ENCODE measurements at regions not wholly inside any gene's neighbourhood (a gene's known extent, or its start where the extent isn't known, plus 50 kb on each side); places are given as distances from the start of the nearest gene placed in this dataset.

DNA sequence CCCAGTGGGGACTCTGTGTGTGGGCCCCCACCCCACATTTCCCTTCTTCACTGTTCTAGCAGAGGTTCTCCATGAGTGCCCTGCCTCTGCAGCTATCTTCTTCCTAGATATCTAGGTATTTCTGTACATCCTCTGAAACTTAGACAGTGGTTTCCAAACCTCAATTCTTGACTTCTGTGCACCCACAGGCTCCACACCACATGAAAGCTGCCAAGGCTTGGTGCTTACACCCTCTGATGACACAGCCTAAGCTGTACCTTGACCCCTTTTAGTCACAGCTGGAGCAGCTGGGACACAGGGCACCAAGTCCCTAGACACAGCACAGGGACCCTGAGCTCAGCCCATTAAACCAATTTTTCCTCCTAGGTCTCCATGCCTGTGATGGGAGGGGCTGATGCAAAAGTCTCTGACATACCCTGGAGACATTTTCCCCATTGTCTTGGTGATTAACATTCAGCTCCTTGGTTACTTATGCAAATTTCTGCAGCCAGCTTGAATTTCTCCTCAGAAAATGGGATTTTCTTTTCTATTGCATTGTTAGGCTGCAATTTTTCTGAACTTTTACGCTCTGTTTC lies 304.5 kb downstream of the OTOL1 start:
- DNase-seq (ENCODE audit: low read depth in 3 of 3): no peak

DNA sequence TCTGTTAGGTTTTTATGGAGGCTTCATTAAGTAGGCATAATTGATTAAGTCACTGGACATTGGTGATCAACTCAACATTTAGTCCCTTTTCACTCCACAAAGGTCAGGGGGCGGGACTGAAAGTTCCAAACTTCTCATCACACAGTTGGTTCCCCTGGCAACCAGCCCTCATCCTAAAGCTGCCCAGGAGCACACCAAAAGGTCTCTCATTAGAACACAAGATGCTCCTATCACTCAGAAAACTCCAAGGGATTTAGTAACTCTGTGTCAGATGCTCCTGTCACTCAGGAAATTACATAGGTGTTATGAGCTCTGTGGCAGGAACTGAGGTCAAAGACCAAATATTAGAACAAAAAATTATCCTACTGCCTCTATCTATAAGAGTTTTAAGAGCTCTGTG lies 321.5 kb downstream of the OTOL1 start:
- no peak for DNase-seq (ENCODE audit: low read depth in 3 of 3)

- no peak for DNase-seq (ENCODE audit: low read depth in 3 of 3)
Observed at GRCh38 chr3:161821591-161821990, 325.0 kb downstream of the OTOL1 start.

DNA sequence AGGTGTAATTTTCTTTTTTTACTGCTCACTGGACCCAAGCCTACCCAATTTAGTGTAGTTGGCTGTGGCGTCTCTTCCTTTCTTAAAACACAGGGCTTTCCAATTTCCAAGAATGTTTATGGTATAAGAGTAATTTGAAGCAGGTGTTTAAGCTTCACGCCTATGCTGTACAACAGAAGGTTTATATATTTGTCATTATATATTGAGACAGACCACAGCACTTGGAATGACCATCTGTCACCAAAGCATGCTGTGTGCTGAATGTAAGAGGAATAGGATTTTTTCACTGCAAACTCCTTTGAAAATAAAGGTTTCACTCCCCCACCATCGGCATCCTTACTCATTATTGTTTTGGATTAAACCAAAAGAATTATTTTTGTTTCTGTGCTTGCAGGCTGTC lies 325.7 kb downstream of the OTOL1 start:
- DNase-seq (ENCODE audit: low read depth in 3 of 3): no peak

GRCh38 chr3:161823910-161824309 lies 327.3 kb downstream of the OTOL1 start:
- no peak for DNase-seq (ENCODE audit: low read depth in 3 of 3)

- DNase-seq (ENCODE audit: low read depth in 3 of 3): no peak
Observed at GRCh38 chr3:161838021-161838420, 341.4 kb downstream of the OTOL1 start.

- no peak for DNase-seq (ENCODE audit: low read depth in 3 of 3)
Observed at GRCh38 chr3:161848376-161848775, 351.8 kb downstream of the OTOL1 start.

DNA sequence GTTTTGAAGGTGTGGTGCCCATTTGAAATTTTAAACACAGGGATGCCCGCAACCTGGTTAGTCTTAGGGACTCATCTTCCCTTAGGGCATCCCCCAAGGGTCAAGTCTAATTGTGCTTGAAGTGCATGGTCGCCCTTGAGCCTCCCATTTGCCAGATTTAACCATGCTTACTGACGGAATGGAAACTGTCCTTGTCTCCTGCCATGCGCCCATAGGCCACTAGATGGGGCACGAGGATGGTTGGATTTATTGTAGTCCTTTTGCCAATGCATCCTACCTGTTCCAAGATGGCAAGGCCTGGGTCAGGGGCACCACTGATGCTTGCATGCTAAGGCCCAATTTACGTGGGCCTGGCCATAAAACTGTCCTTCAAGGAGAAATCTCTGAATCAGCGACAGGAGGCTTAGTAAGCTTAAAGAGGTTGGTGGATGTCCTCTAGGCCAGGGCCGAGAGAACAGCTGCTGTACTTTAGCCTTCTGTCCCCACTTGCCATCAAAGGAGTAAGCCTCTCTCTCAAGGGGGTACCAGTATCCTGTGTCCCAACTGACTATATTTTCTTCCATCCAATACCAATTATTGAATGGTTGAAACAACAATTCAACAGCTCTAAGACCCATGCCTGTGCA lies 355.4 kb downstream of the OTOL1 start:
- DNase-seq (ENCODE audit: low read depth in 3 of 3): peak in 1 of 3 experiments; percentile 29

DNA sequence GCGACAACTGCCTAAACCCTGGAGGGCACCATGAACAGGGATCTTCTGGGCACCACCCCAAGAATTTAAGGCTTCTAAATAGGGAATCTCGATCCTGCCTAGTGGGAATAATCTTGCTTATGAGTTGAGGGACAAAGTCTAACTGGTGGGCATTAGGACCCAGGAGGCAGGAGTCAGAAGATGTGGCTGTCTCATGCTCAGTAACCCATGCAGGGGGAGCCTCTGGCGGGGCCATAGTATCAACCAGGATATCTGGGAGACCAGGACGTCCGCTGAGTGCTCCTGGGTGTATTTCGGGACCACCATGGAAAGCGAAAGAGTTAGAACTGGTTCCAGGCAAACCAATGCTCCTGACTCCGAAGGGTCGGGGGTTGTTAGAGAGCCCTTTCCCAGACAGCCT lies 356.1 kb downstream of the OTOL1 start:
- DNase-seq (ENCODE audit: low read depth in 3 of 3): no peak

DNA sequence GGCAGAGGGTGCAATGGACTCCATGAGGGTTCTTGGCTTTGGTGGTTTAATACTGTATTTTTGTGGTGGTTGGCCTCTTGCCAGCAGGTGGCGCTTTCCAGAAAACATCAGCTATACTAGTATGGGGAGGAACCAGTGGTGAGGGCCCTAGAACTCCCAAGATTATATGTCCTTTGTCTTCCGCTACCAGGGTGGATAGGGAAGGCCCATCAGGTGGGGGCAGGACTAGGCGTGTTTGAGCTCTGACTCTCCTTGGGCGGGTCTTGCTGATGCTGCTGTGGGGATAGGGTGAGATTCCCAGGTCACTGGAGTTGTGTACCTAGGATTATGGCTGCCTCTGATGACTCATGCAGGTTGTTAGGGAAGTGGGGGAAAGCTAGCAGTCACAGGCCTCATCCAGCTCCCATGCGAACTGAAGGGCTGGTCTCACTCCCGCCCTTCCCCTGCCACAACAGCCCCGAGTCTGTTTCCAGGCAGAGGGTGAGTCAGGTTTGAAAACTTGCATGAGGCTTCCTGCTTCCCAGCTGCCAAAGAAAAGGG lies 357.7 kb downstream of the OTOL1 start:
- no peak for DNase-seq (ENCODE audit: low read depth in 3 of 3)

DNA sequence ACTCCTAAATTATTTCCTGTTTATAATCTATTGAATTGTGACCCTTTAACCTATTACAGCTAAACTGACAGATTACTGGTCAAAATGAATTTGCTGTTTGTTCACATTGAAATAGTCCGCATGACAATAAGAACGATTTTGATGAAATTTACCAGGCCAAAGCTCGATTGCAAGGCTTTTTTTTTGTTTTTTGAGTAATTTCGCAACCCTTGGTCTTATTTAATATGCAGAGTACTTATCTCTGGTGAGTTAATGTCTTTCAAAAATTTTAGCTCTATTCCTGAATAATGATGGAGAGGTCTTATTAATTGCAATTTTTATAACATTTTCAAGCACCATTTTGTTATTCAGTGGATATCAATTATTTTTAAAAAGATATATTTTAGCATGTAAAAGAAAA lies 362.4 kb downstream of the OTOL1 start:
- no peak for DNase-seq (ENCODE audit: low read depth in 3 of 3)

GRCh38 chr3:161859865-161860450 lies 363.4 kb downstream of the OTOL1 start:
- DNase-seq (ENCODE audit: low read depth in 3 of 3): no peak

DNA sequence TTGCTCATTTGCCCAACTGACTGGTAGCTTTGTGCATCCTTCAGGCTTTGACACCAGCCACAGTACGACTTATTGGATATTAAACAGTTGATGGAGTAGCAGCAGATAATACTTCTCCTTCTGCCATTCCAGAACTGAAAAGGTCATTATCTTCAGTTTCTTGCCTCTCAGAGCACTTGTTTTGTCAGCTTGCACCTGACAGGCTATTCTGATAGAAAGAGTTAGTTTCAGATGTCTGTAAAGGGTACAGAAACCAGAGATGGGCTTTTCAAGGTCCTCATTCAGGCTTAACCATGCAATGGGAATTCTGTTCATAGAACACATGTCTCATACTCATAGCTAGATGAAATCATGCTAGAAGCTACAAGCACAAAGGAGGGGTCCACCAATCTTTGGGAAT lies 367.2 kb downstream of the OTOL1 start:
- no peak for DNase-seq (ENCODE audit: low read depth in 3 of 3)

DNA sequence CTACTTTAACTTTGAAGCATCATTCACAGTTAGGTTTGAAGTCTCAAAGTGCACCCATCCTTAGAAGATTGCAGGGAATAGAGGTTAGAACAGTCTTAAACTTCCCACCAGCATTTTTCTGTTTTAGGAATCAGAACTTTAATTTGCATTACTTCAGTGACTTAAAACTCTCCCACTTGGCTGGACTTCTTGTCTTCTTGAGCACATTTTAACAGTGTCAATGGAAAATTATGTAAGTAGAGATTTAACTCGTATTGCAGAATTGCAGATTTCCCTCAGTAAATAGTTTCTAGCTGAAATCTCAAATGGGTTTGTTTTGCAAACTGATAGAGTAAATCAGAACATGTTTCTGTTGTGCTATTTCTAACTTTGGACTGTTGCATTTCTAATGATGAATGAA lies 369.6 kb downstream of the OTOL1 start:
- no peak for DNase-seq (ENCODE audit: low read depth in 3 of 3)

- DNase-seq (ENCODE audit: low read depth in 3 of 3): no peak
Observed at GRCh38 chr3:161875483-161875882, 378.9 kb downstream of the OTOL1 start.

- no peak for DNase-seq (ENCODE audit: low read depth in 3 of 3)
Observed at GRCh38 chr3:161879470-161879869, 382.9 kb downstream of the OTOL1 start.

DNA sequence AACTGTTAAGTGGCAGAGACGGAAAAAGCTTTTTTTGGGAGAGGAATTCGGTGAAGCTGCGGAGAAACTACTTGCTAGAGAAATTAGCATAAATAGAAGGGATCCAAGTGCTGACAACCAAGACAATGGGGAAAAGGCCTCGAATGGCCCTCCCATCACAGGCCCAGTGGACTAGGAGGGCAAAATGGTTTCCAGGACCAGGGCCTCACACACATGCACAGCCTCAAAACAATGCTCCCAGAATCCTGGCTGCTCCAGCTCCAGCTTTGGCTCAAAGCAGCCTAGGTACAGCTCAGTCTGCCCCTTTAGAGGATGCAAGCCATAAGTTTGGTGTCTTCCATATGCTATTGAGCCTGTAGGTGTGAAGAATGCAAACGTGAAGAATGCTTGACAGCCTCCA lies 388.2 kb downstream of the OTOL1 start:
- no peak for DNase-seq (ENCODE audit: low read depth in 3 of 3)

DNA sequence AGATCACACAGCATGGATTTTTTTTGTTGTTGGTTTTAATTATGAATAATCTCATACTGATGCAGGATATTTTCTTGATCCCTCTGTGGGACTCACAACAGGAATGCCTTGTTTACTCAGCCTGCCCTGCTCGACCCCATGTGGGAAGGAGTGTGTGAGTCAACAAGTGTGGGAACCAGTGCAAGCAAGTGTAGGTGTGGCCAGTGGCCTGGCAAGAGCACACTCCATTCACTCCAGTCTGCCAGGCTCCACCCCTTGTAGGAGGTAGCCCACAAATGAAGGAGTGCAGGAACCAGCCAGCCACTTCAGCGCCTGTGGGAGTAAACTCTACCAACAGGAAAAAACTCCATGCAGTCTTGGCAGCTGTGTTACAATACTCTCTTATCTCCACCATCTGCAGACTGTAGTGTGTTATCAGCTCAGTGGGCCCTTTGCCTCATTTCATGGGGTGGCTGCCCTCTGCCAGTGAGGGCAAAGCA lies 393.6 kb downstream of the OTOL1 start:
- DNase-seq (ENCODE audit: low read depth in 3 of 3): no peak

GRCh38 chr3:161893972-161894371 lies 397.4 kb downstream of the OTOL1 start:
- no peak for DNase-seq (ENCODE audit: low read depth in 3 of 3)

DNA sequence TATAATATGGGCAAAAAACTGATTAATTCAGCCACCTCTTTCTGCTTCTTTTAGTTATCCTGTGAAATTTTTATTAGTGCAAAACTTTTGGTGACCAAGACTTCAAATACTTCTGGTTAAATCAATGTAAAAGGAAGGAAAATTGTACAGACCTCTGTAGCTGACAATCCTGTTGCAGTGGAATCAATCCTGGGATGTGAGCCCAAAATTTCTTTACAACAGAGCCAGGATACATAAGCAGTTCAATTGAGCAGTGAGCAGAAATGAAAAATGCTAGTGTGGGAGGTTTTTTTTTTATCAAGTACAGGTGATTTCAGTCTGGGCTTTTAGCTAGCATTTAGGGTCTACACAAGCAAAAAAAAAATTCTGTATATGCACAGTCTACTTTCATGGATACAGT lies 398.0 kb downstream of the OTOL1 start:
- no peak for DNase-seq (ENCODE audit: low read depth in 3 of 3)

DNA sequence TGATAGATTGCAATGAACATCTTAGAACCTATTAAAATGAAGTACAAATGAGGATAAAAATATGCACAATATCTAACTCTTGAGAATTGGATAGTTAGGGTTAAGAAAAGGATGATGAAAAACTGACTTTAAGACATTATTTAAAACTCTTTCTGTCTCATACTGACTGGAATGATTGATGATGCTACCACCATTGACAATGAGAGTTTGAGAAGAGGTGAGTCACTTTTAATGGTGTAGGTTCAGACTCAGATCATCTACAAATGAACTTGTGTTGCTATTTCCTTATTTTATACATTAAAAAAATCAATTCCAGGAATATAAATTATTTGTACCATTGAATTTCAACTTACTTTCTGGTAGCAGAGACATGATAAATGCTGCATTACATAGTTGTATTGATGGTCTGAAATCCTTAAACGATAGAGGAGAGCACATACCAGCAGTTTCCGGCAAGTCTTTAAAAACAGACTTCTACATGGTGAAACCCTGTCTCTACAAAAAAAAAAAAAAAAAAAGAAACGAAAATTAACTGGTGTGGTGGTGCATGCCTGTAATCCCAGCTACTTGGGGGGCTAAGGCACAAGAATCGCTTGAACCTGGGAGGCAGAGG lies 409.0 kb downstream of the OTOL1 start:
- no peak for DNase-seq (ENCODE audit: low read depth in 3 of 3)

- no peak for DNase-seq (ENCODE audit: low read depth in 3 of 3)
Observed at GRCh38 chr3:161913786-161914389, 417.3 kb downstream of the OTOL1 start.
